Tibial nerve (tissue), 4 donors: ENCODE measurements at regions not wholly inside any gene's neighbourhood (a gene's known extent, or its start where the extent isn't known, plus 50 kb on each side); places are given as distances from the start of the nearest gene placed in this dataset.

Experiments
- DNase-seq, 2 donors: peaks; one replicate each; pipeline ENCODE4 v3.0.0-alpha.2; 2019; ENCODE audit warnings: low spot score in 2 of 2
- H3K27ac ChIP-seq, 4 donors: fragments of 200-600 bp; sonication (generic) in 3 of 4; one replicate each; pipeline ENCODE4 v1.5.1; 2017 to 2019; ENCODE audit warnings: mild to moderate bottlenecking in 1 of 4
- H3K27me3 ChIP-seq, 2 donors: fragments of 200-600 bp; sonication (generic) in 1 of 2; one replicate each; pipeline versions ENCODE4 v1.5.1 to v1.6.0; 2017 to 2019
- H3K36me3 ChIP-seq, 3 donors: fragments of 200-600 bp; sonication (generic); one replicate each; pipeline ENCODE4 v1.5.1; 2018 to 2019
- H3K4me1 ChIP-seq, 4 donors: fragments of 200-600 bp; sonication (generic) in 3 of 4; one replicate each; pipeline ENCODE4 v1.5.1; 2017 to 2019
- H3K4me3 ChIP-seq, 4 donors: fragments of 200-600 bp; sonication (generic) in 3 of 4; one replicate each; pipeline ENCODE4 v1.5.1; 2017 to 2019; ENCODE audit warnings: mild to moderate bottlenecking in 1 of 4, moderate library complexity in 1 of 4
- H3K9me3 ChIP-seq, 4 donors: fragments of 200-600 bp; sonication (generic) in 3 of 4; one replicate each; pipeline ENCODE4 v1.5.1; 2017 to 2019
- CTCF ChIP-seq, 5 experiments: fragments of 200-600 bp in 3 of 5; fragments of 450-650 bp in 2 of 5; sonication (generic) in 3 of 5; IDR thresholded peaks; one replicate each; pipeline ENCODE4 v1.5.1; 2016 to 2019; ENCODE audit warnings: antibody characterized with exemption in 5 of 5, mild to moderate bottlenecking in 3 of 5, moderate library complexity in 2 of 5
- EP300 ChIP-seq, 2 donors: sonication (generic); formaldehyde crosslinking; IDR thresholded peaks; one replicate each; pipeline ENCODE4 v1.6.1; 2017; ENCODE audit warnings: antibody characterized with exemption in 2 of 2, mild to moderate bottlenecking in 1 of 2
- POLR2A ChIP-seq, 2 donors: fragments of 450-650 bp; IDR thresholded peaks; one replicate each; pipeline ENCODE4 v1.6.1; 2017; ENCODE audit warnings: antibody characterized with exemption in 2 of 2, mild to moderate bottlenecking in 2 of 2, moderate library complexity in 2 of 2
- WGBS, 2 donors: methylation state at CpG; one replicate each; pipeline ENCODE4 v1.1.5; 2018; 5-methylcytosine and 5-hydroxymethylcytosine counted together

GRCh38 chr5:107241841-107242240 is 428.9 kb downstream of the EFNA5 start:
- TF ChIP-seq CTCF (IDR thresholded peaks at IDR 0.05), result no peak
- no peak for TF ChIP-seq EP300 (IDR thresholded peaks at IDR 0.05)
- TF ChIP-seq POLR2A (IDR thresholded peaks at IDR 0.05), result no peak
- no peaks in the 10 kb centered on the region for H3K27me3 ChIP-seq
- no peaks in the 10 kb centered on the region for H3K4me1 ChIP-seq
- H3K9me3 ChIP-seq, result no peaks in the 10 kb centered on the region
- WGBS, 2 donors, result 70 to 74% methylated on average over 1 of the region's 1 CpG
- DNase-seq, result no peak
- H3K36me3 ChIP-seq, result no peaks in the 10 kb centered on the region
- no peak overlapping the region for H3K27ac ChIP-seq
- no peak overlapping the region for H3K4me3 ChIP-seq

- H3K27me3 ChIP-seq, result no peaks in the 10 kb centered on the region
- WGBS, 2 donors, result 96% methylated on average over 6 of the region's 6 CpGs
- H3K9me3 ChIP-seq, result no peaks in the 10 kb centered on the region
- TF ChIP-seq POLR2A (IDR thresholded peaks at IDR 0.05), result no peak
- no peak for TF ChIP-seq CTCF (IDR thresholded peaks at IDR 0.05)
- TF ChIP-seq EP300 (IDR thresholded peaks at IDR 0.05), result no peak
- no peak for DNase-seq
- no peaks in the 10 kb centered on the region for H3K4me1 ChIP-seq
- H3K27ac ChIP-seq, result no peak overlapping the region
- H3K4me3 ChIP-seq, result no peak overlapping the region
- no peaks in the 10 kb centered on the region for H3K36me3 ChIP-seq
Measured at GRCh38 chr5:107235167-107235566, 435.6 kb downstream of the EFNA5 start.

GRCh38 chr5:107232788-107233187 is 437.9 kb downstream of the EFNA5 start:
- H3K36me3 ChIP-seq, result no peaks in the 10 kb centered on the region

GRCh38 chr5:107232293-107232692 is 438.4 kb downstream of the EFNA5 start:
- Histone ChIP-seq H3K4me1 (no peaks in the 10 kb centered on the region), H3K4me3 (no peak overlapping the region), H3K27me3 (no peaks in the 10 kb centered on the region), H3K36me3 (no peaks in the 10 kb centered on the region), H3K27ac (no peak overlapping the region), H3K9me3 (no peaks in the 10 kb centered on the region)
- 79 to 97% methylated on average over 1 of the region's 1 CpG for WGBS, 2 donors
- TF ChIP-seq CTCF (IDR thresholded peaks at IDR 0.05) (no peak), POLR2A (IDR thresholded peaks at IDR 0.05) (no peak), EP300 (IDR thresholded peaks at IDR 0.05) (no peak)
- no peak for DNase-seq

More at GRCh38 chr5:107232788-107233187, 437.9 kb downstream of the EFNA5 start:
- DNase-seq, result no peak
- H3K4me1 ChIP-seq, result no peaks in the 10 kb centered on the region
- no peak overlapping the region for H3K4me3 ChIP-seq
- no peak for TF ChIP-seq CTCF (IDR thresholded peaks at IDR 0.05)
- no peak for TF ChIP-seq POLR2A (IDR thresholded peaks at IDR 0.05)
- TF ChIP-seq EP300 (IDR thresholded peaks at IDR 0.05), result no peak
- no peaks in the 10 kb centered on the region for H3K9me3 ChIP-seq
- WGBS, 2 donors, result 73 to 74% methylated on average over 4 of the region's 4 CpGs
- H3K27ac ChIP-seq, result no peak overlapping the region
- no peaks in the 10 kb centered on the region for H3K27me3 ChIP-seq

GRCh38 chr5:107231191-107231590 is 439.5 kb downstream of the EFNA5 start:
- 43 to 50% methylated on average over 1 of the region's 1 CpG for WGBS, 2 donors
- H3K27me3 ChIP-seq, result no peaks in the 10 kb centered on the region

More at GRCh38 chr5:107231191-107231590, 439.5 kb downstream of the EFNA5 start:
- Histone ChIP-seq H3K27ac (no peak overlapping the region), H3K36me3 (no peaks in the 10 kb centered on the region), H3K4me3 (no peak overlapping the region), H3K4me1 (no peaks in the 10 kb centered on the region), H3K9me3 (no peaks in the 10 kb centered on the region)
- DNase-seq, result no peak
- TF ChIP-seq CTCF (IDR thresholded peaks at IDR 0.05), result no peak
- no peak for TF ChIP-seq EP300 (IDR thresholded peaks at IDR 0.05)
- TF ChIP-seq POLR2A (IDR thresholded peaks at IDR 0.05), result no peak
